ENCODE measurements at regions not wholly inside any gene's neighbourhood (a gene's known extent, or its start where the extent isn't known, plus 50 kb on each side); places are given as distances from the start of the nearest gene placed in this dataset.
"Not testable (repeated sequence)": the region's sequence is repeated elsewhere in the genome, so short reads cannot be mapped to it uniquely, and the experiment has no call there.

- no peak for DNase-seq
- no peak overlapping the region for H3K4me3 ChIP-seq (ENCODE audit: insufficient read depth, low read depth, low read length)
- no peaks in the 10 kb centered on the region for H3K27me3 ChIP-seq (ENCODE audit: control insufficient read depth, insufficient read depth, low read length)
- H3K36me3 ChIP-seq (replicated peaks; ENCODE audit: control insufficient read depth, insufficient read depth, low read length), result no peaks in the 10 kb centered on the region
Measured at GRCh38 chr2:226172939-226173338, 626.7 kb downstream of the IRS1 start.

- DNase-seq, result no peak
- no peaks in the 10 kb centered on the region for H3K36me3 ChIP-seq (replicated peaks; ENCODE audit: control insufficient read depth, insufficient read depth, low read length)
Measured at GRCh38 chr2:226172309-226172708, 627.3 kb downstream of the IRS1 start.

GRCh38 chr2:226169751-226170581, 629.7 kb downstream of the IRS1 start:
- Histone ChIP-seq H3K27me3 (ENCODE audit: control insufficient read depth, insufficient read depth, low read length) (no peaks in the 10 kb centered on the region), H3K4me3 (ENCODE audit: insufficient read depth, low read depth, low read length) (no peak overlapping the region), H3K36me3 (replicated peaks; ENCODE audit: control insufficient read depth, insufficient read depth, low read length) (no peaks in the 10 kb centered on the region)
- DNase-seq, result no peak

More at GRCh38 chr2:226172309-226172708, 627.3 kb downstream of the IRS1 start:
- Histone ChIP-seq H3K4me3 (ENCODE audit: insufficient read depth, low read depth, low read length) (no peak overlapping the region), H3K27me3 (ENCODE audit: control insufficient read depth, insufficient read depth, low read length) (no peaks in the 10 kb centered on the region)

GRCh38 chr2:226168496-226169160, 631.0 kb downstream of the IRS1 start:
- H3K27me3 ChIP-seq (ENCODE audit: control insufficient read depth, insufficient read depth, low read length), result no peaks in the 10 kb centered on the region
- no peak overlapping the region for H3K4me3 ChIP-seq (ENCODE audit: insufficient read depth, low read depth, low read length)
- no peak for DNase-seq
- no peaks in the 10 kb centered on the region for H3K36me3 ChIP-seq (replicated peaks; ENCODE audit: control insufficient read depth, insufficient read depth, low read length)

- Histone ChIP-seq H3K36me3 (replicated peaks; ENCODE audit: control insufficient read depth, insufficient read depth, low read length) (no peaks in the 10 kb centered on the region), H3K27me3 (ENCODE audit: control insufficient read depth, insufficient read depth, low read length) (no peaks in the 10 kb centered on the region), H3K4me3 (ENCODE audit: insufficient read depth, low read depth, low read length) (no peak overlapping the region)
- no peak for DNase-seq
Measured at GRCh38 chr2:226164512-226164911, 635.1 kb downstream of the IRS1 start.

- not testable (repeated sequence) for DNase-seq
Measured at GRCh38 chr2:226160617-226161016, 639.0 kb downstream of the IRS1 start.

GRCh38 chr2:226159875-226160479, 639.6 kb downstream of the IRS1 start:
- peak; percentile 5 for DNase-seq
- H3K4me3 ChIP-seq (ENCODE audit: insufficient read depth, low read depth, low read length), result no peak overlapping the region
- no peaks in the 10 kb centered on the region for H3K36me3 ChIP-seq (replicated peaks; ENCODE audit: control insufficient read depth, insufficient read depth, low read length)
- no peaks in the 10 kb centered on the region for H3K27me3 ChIP-seq (ENCODE audit: control insufficient read depth, insufficient read depth, low read length)

More at GRCh38 chr2:226160617-226161016, 639.0 kb downstream of the IRS1 start:
- not testable (repeated sequence) for H3K36me3 ChIP-seq (replicated peaks; ENCODE audit: control insufficient read depth, insufficient read depth, low read length); H3K27me3 ChIP-seq (ENCODE audit: control insufficient read depth, insufficient read depth, low read length); H3K4me3 ChIP-seq (ENCODE audit: insufficient read depth, low read depth, low read length)

GRCh38 chr2:226158940-226159339, 640.7 kb downstream of the IRS1 start:
- Histone ChIP-seq H3K36me3 (replicated peaks; ENCODE audit: control insufficient read depth, insufficient read depth, low read length) (no peaks in the 10 kb centered on the region), H3K4me3 (ENCODE audit: insufficient read depth, low read depth, low read length) (no peak overlapping the region), H3K27me3 (ENCODE audit: control insufficient read depth, insufficient read depth, low read length) (no peaks in the 10 kb centered on the region)
- DNase-seq, result no peak

GRCh38 chr2:226158229-226158628, 641.4 kb downstream of the IRS1 start:
- no peak for DNase-seq
- Histone ChIP-seq H3K36me3 (replicated peaks; ENCODE audit: control insufficient read depth, insufficient read depth, low read length) (no peaks in the 10 kb centered on the region), H3K27me3 (ENCODE audit: control insufficient read depth, insufficient read depth, low read length) (no peaks in the 10 kb centered on the region)

GRCh38 chr2:226155093-226155875, 644.3 kb downstream of the IRS1 start:
- Histone ChIP-seq H3K4me3 (ENCODE audit: insufficient read depth, low read depth, low read length) (no peak overlapping the region), H3K36me3 (replicated peaks; ENCODE audit: control insufficient read depth, insufficient read depth, low read length) (no peaks in the 10 kb centered on the region), H3K27me3 (ENCODE audit: control insufficient read depth, insufficient read depth, low read length) (no peaks in the 10 kb centered on the region)
- no peak for DNase-seq

More at GRCh38 chr2:226158229-226158628, 641.4 kb downstream of the IRS1 start:
- no peak overlapping the region for H3K4me3 ChIP-seq (ENCODE audit: insufficient read depth, low read depth, low read length)

- Histone ChIP-seq H3K36me3 (replicated peaks; ENCODE audit: control insufficient read depth, insufficient read depth, low read length) (no peaks in the 10 kb centered on the region), H3K4me3 (ENCODE audit: insufficient read depth, low read depth, low read length) (no peak overlapping the region), H3K27me3 (ENCODE audit: control insufficient read depth, insufficient read depth, low read length) (no peaks in the 10 kb centered on the region)
- DNase-seq, result no peak
Measured at GRCh38 chr2:226154610-226155009, 645.0 kb downstream of the IRS1 start.

GRCh38 chr2:226153553-226153952, 646.1 kb downstream of the IRS1 start:
- H3K4me3 ChIP-seq (ENCODE audit: insufficient read depth, low read depth, low read length), result no peak overlapping the region
- no peak for DNase-seq
- H3K36me3 ChIP-seq (replicated peaks; ENCODE audit: control insufficient read depth, insufficient read depth, low read length), result no peaks in the 10 kb centered on the region
- no peaks in the 10 kb centered on the region for H3K27me3 ChIP-seq (ENCODE audit: control insufficient read depth, insufficient read depth, low read length)

- Histone ChIP-seq H3K36me3 (replicated peaks; ENCODE audit: control insufficient read depth, insufficient read depth, low read length) (no peaks in the 10 kb centered on the region), H3K4me3 (ENCODE audit: insufficient read depth, low read depth, low read length) (no peak overlapping the region), H3K27me3 (ENCODE audit: control insufficient read depth, insufficient read depth, low read length) (no peaks in the 10 kb centered on the region)
- DNase-seq, result no peak
Measured at GRCh38 chr2:226151157-226151556, 648.5 kb downstream of the IRS1 start.

GRCh38 chr2:226143091-226143490, 656.5 kb downstream of the IRS1 start:
- H3K4me3 ChIP-seq (ENCODE audit: insufficient read depth, low read depth, low read length), result no peak overlapping the region
- no peaks in the 10 kb centered on the region for H3K36me3 ChIP-seq (replicated peaks; ENCODE audit: control insufficient read depth, insufficient read depth, low read length)
- H3K27me3 ChIP-seq (ENCODE audit: control insufficient read depth, insufficient read depth, low read length), result no peaks in the 10 kb centered on the region
- no peak for DNase-seq
